NK-92 (cell line): ENCODE measurements at regions not wholly inside any gene's neighbourhood (a gene's known extent, or its start where the extent isn't known, plus 50 kb on each side); places are given as distances from the start of the nearest gene placed in this dataset.
"Not testable (repeated sequence)": the region's sequence is repeated elsewhere in the genome, so short reads cannot be mapped to it uniquely, and the experiment has no call there.

ENCODE experiments used
- DNase-seq: peaks from one replicate; lab custom pipeline; 2025; ENCODE audit not compliant: unreplicated experiment; lab: John Stamatoyannopoulos, UW

- no peak for DNase-seq
Measured at GRCh38 chr2:2773692-2774091, 442.6 kb upstream of the MYT1L start.

GRCh38 chr2:2773080-2773479 is 442.0 kb upstream of the MYT1L start:
- DNase-seq: not testable (repeated sequence)

DNA sequence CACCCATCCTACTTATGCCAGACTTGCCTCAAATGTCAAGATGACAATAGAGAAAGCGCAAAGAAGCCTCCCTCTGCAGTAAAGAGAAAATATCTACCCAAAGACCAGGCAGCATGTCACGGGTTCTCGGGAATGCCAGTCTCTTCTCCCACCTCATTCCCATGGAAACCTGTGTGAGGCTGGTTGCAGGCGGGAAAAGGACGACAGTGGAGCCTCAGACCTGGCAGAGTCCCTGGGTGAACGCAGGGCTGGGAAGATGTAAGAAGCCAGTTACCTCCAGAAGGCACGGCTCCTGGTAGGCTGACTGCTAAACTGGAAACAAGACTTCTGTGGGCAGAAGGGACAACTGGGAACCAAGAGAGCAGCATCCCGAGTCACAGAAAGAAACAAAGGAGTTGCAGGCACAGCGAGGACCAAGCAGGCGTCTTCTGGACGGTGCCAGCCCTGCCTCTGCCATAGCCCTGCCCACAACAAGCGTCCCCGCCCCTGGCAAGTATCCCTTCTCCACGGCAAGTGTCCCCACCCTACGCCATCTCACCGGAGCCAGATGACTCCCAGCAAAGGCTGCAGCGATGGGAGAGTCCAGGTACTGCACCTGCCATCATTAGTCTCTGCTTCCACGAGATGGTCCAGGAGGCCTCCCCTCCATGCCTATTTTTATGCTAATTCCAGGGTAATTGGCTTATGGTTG is 440.8 kb upstream of the MYT1L start:
- DNase-seq: no peak

DNA sequence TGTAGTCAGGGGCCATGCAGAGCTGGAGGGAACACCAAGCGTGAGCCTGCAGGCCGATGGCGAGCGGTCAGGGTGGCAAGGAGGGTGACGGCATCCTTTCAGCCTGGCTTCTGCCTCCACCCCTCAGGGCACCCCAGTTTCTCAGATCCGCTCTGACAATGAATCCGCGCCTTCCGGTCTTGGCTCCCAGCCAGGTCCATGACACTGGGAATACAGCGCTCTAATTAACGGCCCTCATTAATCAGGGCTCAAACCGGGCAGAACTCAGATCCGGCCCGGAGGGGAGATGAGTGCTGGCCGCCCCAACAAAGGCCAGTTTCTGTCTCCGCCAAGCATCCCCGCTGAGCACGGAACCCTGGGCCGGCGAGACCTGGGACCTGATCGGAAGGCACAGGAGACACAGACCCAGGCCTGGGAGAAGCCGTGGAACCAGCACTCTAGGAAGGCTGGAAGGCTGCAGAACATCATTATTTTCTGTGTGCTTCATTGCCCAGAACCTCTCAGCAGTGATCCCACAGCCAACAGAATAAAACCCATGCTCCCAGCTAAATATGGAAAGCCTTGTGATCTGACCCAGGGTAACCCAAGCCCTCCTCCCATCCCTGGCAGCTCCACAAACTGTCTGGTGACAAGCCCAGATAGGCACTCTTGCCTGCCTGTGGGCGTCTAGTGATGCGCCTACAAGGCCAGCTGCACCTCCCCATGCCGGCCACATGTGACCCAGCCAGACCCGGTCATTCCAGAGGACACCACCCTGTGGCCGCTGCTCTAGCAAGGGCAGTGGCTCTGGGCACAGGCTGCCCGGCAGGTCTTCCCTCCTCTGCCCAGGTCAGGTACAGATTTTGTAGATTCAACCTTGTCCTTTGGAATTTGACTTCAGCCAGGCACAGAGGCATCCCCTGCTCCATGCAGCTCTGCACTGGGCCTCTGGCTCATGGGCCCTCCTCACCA is 438.7 kb upstream of the MYT1L start:
- no peak for DNase-seq

GRCh38 chr2:2768476-2768875 is 437.4 kb upstream of the MYT1L start:
- no peak for DNase-seq

DNA sequence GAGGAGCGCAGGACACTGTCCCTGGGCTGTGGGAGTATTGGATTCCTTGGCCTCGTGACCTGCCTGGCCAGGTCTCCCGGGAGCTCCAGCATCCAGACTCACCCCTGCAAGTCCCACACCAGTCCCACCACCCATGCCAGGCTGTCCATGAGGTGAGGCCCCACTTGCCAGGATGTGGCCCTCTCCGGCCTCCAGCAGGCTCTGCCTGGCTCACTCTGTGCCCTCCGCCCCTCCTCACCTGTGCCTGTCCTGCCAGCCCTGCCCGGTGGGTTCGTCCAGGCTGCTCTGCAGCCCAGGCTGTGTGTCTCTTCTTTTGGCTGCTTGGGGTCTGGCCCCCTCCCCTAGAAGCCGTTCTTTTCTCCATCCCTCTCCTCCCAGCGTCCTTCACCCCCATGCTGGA is 436.8 kb upstream of the MYT1L start:
- DNase-seq: no peak

- DNase-seq: no peak
Measured at GRCh38 chr2:2765839-2766495, 434.9 kb upstream of the MYT1L start.

DNA sequence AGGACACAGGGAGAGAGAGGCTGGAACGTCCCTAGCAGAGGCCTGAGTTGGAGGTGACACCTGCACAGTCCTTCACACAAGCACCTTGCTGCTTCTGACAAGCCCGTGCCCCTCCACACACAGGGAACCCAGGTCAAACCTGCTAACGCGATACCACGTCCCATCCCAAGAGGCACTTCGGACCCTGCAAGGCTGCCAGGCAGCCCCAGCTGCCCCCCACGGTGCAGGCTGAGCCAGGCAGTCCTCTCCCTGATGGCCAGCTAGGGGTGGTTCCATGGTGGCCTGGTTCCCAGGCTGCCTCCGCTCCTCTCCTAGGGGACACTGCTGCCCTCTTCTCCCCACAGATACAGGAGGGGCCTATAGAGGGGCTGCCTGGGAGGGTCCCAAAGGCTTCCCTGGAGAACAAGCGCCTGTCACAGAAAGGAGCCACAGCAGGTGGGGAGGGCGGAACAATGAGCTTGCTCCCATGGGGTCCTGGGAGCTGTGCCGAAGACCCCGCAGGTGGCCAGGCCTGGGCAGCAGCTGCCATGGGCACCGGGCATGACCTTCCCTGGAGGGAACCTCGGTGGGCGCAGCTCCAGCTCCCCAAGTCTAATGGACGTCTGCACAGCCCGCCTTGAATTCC is 434.2 kb upstream of the MYT1L start:
- no peak for DNase-seq

DNA sequence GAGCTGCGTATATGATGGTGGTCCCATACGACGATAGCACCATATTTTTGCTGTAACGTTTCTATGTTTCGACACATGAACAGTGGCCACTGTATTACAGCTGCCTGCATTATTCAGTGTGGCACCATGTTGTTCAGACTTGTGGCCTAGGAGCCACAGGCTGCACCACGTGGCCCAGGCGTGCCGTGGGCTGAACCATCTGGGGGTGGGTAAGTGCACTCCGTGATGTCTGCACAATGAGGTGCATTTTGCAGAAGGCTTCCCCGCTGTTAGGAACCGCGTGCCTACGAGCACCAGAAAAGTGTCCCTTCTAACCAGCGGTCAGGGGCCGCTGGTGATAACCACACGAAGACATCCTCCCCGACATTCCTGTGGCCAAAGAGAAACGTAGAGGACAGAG is 433.7 kb upstream of the MYT1L start:
- no peak for DNase-seq

DNA sequence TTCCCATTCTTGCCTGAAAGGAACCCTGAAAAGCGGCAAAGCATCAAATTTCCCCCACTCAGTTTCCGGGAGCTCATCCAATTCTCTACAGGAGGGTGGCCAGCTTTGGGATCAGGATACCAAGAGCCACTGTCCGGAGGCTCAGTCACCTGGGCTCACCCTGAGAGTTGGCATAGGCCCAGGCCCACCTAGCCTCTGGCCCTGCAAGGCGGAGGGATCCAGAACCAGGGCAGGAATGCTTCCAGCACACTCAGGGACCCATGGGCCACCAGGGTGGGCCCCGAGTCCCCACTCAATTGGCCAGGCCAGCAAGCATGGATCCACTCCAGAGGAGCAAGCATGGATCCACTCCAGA is 432.9 kb upstream of the MYT1L start:
- no peak for DNase-seq

DNA sequence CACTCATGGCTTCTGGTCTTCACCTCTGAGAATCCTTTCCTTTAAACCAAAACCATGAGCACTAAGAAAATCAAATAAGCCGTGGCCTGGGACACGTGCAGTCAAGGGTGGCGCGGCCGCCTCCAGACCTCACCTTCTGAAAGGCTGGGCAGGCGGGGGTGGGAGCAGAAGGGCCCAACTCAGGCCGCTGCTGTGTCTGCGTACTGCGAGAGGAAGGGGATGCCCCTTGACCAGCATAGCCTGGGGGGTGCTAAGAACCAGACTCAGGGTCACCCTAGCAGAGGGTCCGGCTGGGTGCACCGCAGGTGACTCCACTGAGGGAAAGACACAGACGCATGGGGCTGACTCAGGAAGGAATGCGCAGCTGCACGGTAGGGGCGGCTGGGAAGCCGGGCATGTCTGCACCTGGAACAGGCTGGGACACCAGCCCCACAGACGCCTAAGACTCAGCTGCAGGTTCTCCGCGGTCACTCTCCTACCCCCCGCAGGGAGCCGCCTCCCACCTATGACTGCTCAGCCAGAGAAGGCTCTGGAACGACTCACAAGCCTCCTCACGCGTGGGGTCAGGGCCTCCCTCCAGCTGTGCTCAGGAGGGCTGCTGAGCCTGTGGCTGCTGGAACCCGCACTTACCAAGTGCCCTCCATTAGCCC is 432.4 kb upstream of the MYT1L start:
- no peak for DNase-seq

DNA sequence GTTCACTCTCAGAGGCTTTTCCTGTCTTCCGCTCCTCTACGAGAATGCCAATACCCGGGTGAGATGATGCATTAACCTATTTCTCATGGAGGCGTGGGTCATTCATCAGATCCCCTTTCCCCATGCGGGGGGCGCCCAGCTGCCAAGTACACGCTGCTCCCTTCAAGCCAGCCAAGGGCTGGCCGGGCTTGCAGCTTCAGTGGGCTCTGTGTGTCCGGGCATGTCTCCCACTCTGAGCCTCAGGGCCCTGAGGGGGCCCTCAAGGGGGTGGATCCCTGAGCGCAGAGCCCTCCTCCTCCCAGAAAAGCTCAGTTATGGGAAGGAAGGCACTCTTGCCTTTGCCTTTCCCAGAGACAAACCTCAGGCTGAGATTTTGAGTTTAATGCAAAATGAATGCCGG is 431.8 kb upstream of the MYT1L start:
- DNase-seq: no peak

GRCh38 chr2:2762166-2762908 is 431.3 kb upstream of the MYT1L start:
- no peak for DNase-seq

GRCh38 chr2:2758793-2759367 is 427.8 kb upstream of the MYT1L start:
- no peak for DNase-seq

DNA sequence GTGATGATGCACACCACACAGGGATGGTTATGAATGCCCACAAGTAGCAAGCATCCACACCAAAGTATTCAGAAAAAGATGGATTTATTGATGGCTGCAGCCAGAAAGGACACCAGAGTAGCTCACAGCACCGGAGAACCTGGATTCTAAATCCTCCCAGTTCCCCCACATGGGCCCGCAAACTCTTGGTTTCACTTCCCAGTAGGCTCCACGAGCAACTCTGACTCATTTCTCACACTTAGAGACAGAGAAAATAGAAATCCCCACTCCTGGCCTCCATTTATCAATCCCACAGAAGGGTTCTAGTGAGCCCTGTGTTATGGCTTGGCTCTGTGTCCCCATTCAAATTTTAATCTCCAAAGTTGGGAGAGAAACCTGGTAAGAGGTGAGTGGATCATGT is 426.7 kb upstream of the MYT1L start:
- no peak for DNase-seq

DNA sequence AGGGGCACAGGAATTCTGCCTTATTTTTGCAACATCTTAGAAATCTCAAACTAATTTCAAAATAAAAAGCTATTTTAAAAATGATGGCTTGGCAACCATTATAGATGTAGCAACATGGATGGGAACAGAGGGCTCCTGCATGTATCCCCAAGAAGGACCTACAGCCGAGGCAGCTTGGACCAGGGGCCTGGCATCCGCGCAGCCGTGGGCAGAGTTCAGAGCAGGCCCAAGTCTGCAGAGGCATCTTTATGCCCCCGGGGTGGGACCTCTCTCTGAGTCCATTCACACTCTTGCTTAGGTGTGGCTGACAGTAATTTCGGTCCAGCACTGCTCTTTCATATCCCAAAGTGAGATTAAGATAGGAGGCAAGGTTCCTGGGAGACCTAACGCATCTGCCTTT is 425.8 kb upstream of the MYT1L start:
- no peak for DNase-seq

GRCh38 chr2:2755990-2756389 is 424.9 kb upstream of the MYT1L start:
- no peak for DNase-seq

GRCh38 chr2:2754940-2755339 is 423.9 kb upstream of the MYT1L start:
- no peak for DNase-seq

DNA sequence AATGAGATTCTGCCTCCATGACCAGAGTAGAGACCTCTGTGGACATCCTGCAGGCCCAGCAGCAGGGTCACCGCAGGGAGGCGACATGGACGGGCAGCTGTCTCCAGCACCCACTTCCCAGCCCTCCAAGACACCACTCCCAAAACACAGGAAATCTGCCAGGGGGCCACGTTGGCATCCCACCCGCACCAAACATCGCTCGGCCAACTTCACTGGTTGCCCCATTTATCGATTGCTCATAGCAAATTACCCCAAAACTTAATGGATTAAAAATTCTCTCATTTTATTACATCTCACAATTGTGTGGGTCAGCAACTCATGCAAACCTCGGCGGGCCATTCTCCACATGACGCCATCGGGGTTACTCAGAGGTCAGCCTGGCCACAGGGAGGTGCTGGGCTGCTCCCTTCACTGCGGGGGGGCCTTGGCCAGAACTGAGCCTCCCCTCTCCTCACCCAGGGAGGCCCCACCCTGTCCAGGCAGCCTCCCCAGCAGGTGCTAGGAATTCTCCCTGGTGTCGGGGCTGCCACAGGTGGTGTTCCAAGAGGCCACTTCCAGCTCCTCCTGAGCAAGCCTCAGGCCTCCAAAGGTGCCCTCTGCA is 420.7 kb upstream of the MYT1L start:
- no peak for DNase-seq
